Activated CD4-positive, alpha-beta T cell treated with anti-CD3 and anti-CD28 coated beads for 4 hours (primary cell): ENCODE measurements at regions not wholly inside any gene's neighbourhood (a gene's known extent, or its start where the extent isn't known, plus 50 kb on each side); places are given as distances from the start of the nearest gene placed in this dataset.

Experiments used
- DNase-seq, 2 donors: peaks; one replicate each; pipeline ENCODE4 v3.0.0-alpha.2; 2020

GRCh38 chr1:229762891-229763290 lies 136.8 kb downstream of the URB2 start:
- DNase-seq, result no peak

- DNase-seq, result no peak
These were observed 142.2 kb downstream of the URB2 start for GRCh38 chr1:229768232-229768631.

GRCh38 chr1:229769006-229769405 lies 143.0 kb downstream of the URB2 start:
- DNase-seq, result no peak

- no peak for DNase-seq
These were observed 143.8 kb downstream of the URB2 start for GRCh38 chr1:229769809-229770208.

- no peak for DNase-seq
These were observed 152.7 kb downstream of the URB2 start for GRCh38 chr1:229778794-229779193.

- DNase-seq, result no peak
These were observed 155.4 kb downstream of the URB2 start for GRCh38 chr1:229781453-229781852.

GRCh38 chr1:229782469-229782868 lies 156.4 kb downstream of the URB2 start:
- DNase-seq, result no peak

GRCh38 chr1:229784834-229785233 lies 158.8 kb downstream of the URB2 start:
- DNase-seq, result no peak

- no peak for DNase-seq
These were observed 161.0 kb downstream of the URB2 start for GRCh38 chr1:229786974-229787610.

- DNase-seq, result no peak
These were observed 162.0 kb downstream of the URB2 start for GRCh38 chr1:229788004-229788403.

- no peak for DNase-seq
These were observed 166.2 kb downstream of the URB2 start for GRCh38 chr1:229792012-229792975.

- DNase-seq, result no peak
These were observed 167.4 kb downstream of the URB2 start for GRCh38 chr1:229793488-229793887.

GRCh38 chr1:229798558-229798957 lies 172.5 kb downstream of the URB2 start:
- no peak for DNase-seq

GRCh38 chr1:229803626-229804217 lies 177.7 kb downstream of the URB2 start:
- DNase-seq, result no peak

GRCh38 chr1:229808272-229808671 lies 182.2 kb downstream of the URB2 start:
- DNase-seq, result no peak

GRCh38 chr1:229810140-229810539 lies 184.1 kb downstream of the URB2 start:
- no peak for DNase-seq

GRCh38 chr1:229810961-229811360 lies 184.9 kb downstream of the URB2 start:
- DNase-seq, result no peak

- DNase-seq, result no peak
These were observed 186.1 kb downstream of the URB2 start for GRCh38 chr1:229812148-229812547.

- no peak for DNase-seq
These were observed 186.6 kb downstream of the URB2 start for GRCh38 chr1:229812693-229813092.

GRCh38 chr1:229815076-229815475 lies 189.0 kb downstream of the URB2 start:
- DNase-seq, result no peak

GRCh38 chr1:229815961-229816360 lies 189.9 kb downstream of the URB2 start:
- DNase-seq, result no peak

GRCh38 chr1:229817936-229818335 lies 191.9 kb downstream of the URB2 start:
- DNase-seq, result no peak

- no peak for DNase-seq
These were observed 193.0 kb downstream of the URB2 start for GRCh38 chr1:229819091-229819490.

- DNase-seq, result no peak
These were observed 196.0 kb downstream of the URB2 start for GRCh38 chr1:229822026-229822425.
